ENCODE measurements at regions not wholly inside any gene's neighbourhood (a gene's known extent, or its start where the extent isn't known, plus 50 kb on each side); places are given as distances from the start of the nearest gene placed in this dataset.

- ChIA-PET CTCF (no interaction called here), POLR2A (no interaction called here)
- no peak for TF ChIP-seq MAX (IDR thresholded peaks at IDR 0.05; ENCODE audit: insufficient read depth, insufficient read length)
- no peak for TF ChIP-seq JUN (IDR thresholded peaks at IDR 0.05; ENCODE audit: borderline replicate concordance, insufficient read depth, insufficient read length, low read depth)
- no peak for TF ChIP-seq GATA2 (IDR thresholded peaks at IDR 0.05; ENCODE audit: insufficient read depth, insufficient read length, low read depth, low read length)
- no peak for TF ChIP-seq MYC (IDR thresholded peaks at IDR 0.05; ENCODE audit: low read depth, low read length)
- TF ChIP-seq POLR2A (IDR thresholded peaks at IDR 0.05; ENCODE audit: low read depth, low read length) = no peak
- no peak for TF ChIP-seq POLR2AphosphoS5 (IDR thresholded peaks at IDR 0.05; ENCODE audit: insufficient read depth, low read depth, low read length)
- no peak for TF ChIP-seq EZH2 (IDR thresholded peaks at IDR 0.05; ENCODE audit: borderline replicate concordance, low read depth, low read length, severe bottlenecking)
- TF ChIP-seq CTCF (IDR thresholded peaks at IDR 0.05; ENCODE audit: extremely low read depth in 1 of 2, insufficient read depth in 1 of 2, low read depth in 1 of 2, low read length in 2 of 2) = no peak
- no peak for TF ChIP-seq FOS (IDR thresholded peaks at IDR 0.05; ENCODE audit: borderline replicate concordance, insufficient read depth, low read length)
- no peak overlapping the region for H3K4me2 ChIP-seq (ENCODE audit: insufficient read depth, low read length)
- H2AFZ ChIP-seq (ENCODE audit: low read depth, low read length) = no peak overlapping the region
- H3K9me3 ChIP-seq (replicated peaks; ENCODE audit: control insufficient read depth, insufficient read depth, low read length) = no peaks in the 10 kb centered on the region
- no TSS peak for BruUV-seq (replicated peaks)
- DNase-seq (ENCODE audit: low read depth, low spot score) (no peak), FAIRE-seq (no peak)
- no peak overlapping the region for H3K4me3 ChIP-seq (replicated peaks in 1 of 3; ENCODE audit: insufficient read depth in 1 of 3, low read depth in 1 of 3, low read length in 3 of 3)
- H3K27ac ChIP-seq (ENCODE audit: insufficient read depth, low read depth, low read length) = no peak overlapping the region
- H3K36me3 ChIP-seq (ENCODE audit: control insufficient read depth in 2 of 2, extremely low read depth in 1 of 2, insufficient read depth in 2 of 2, low read length in 2 of 2) = no peaks in the 10 kb centered on the region
- H3K27me3 ChIP-seq (ENCODE audit: control insufficient read depth in 2 of 2, insufficient read depth in 2 of 2, low read length in 2 of 2) = no peaks in the 10 kb centered on the region
- dilution Hi-C loops (cut with MboI; ENCODE audit: extremely low pct_ligation_motif_present, low sequenced_read_pairs) (no loop called here), intact Hi-C loops (cut with micrococcal nuclease) (no loop called here)
- no peaks in the 10 kb centered on the region for H3K79me2 ChIP-seq (ENCODE audit: control insufficient read depth, insufficient read depth, low read length)
- H3K4me1 ChIP-seq (ENCODE audit: control insufficient read depth, extremely low read depth, insufficient read depth, low read length) = no peaks in the 10 kb centered on the region
- no peaks in the 10 kb centered on the region for H3K9me1 ChIP-seq (replicated peaks; ENCODE audit: control insufficient read depth, extremely low read depth, insufficient read depth, low read length)
- no peaks in the 10 kb centered on the region for H4K20me1 ChIP-seq (replicated peaks; ENCODE audit: control insufficient read depth, extremely low read depth, insufficient read depth, low read length)
- no peak overlapping the region for H3K9ac ChIP-seq (replicated peaks; ENCODE audit: extremely low read depth, insufficient read depth, low read length)
Observed at GRCh38 chr5:110017854-110018253, 328.1 kb downstream of the MAN2A1 start.

All from endothelial cell of umbilical vein (primary cell).